Right lobe of liver (tissue), 4 donors: ENCODE measurements at regions not wholly inside any gene's neighbourhood (a gene's known extent, or its start where the extent isn't known, plus 50 kb on each side); places are given as distances from the start of the nearest gene placed in this dataset.

Source experiments
- CTCF ChIP-seq, 4 donors: fragments of 200-600 bp in 3 of 4; fragments of 450-650 bp in 1 of 4; IDR thresholded peaks; one replicate each; pipeline versions ENCODE4 v1.5.1 to v1.8.0; 2016 to 2022; ENCODE audit warnings: antibody characterized with exemption in 4 of 4, mild to moderate bottlenecking in 2 of 4
- POLR2A ChIP-seq: fragments of 450-650 bp; IDR thresholded peaks from one replicate; pipeline ENCODE4 v1.6.1; 2017; ENCODE audit warnings: antibody characterized with exemption, mild to moderate bottlenecking
- donor health status: DM: no; HTN: no; CAD: no.
- donor health status: DM: no; HTN: no; CAD: no.
- donor health status: DM: no; HTN: yes; CAD: no.

DNA sequence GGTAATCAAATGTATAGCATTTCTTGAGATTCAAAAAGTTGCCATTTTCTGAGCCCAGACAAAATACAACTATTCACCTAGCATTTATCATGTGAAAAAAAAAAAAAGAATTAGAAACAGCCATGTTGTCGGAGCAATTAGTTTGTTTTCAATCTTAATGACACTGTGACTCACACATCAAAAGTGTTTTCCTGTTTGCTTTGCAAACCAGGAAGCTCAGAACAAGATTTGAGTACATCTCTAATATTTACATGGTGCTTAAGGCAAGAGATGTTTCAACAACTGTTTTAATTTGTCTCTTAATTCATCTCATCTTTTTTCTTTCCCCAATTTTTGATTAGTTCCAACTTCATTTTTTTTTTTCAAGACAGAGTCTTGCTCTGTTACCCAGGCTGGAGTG is 62.5 kb upstream of the CAPZB start:
- TF ChIP-seq CTCF (IDR thresholded peaks at IDR 0.05) (no peak), POLR2A (no peak)
